GM03348 (cell line): ENCODE measurements at regions not wholly inside any gene's neighbourhood (a gene's known extent, or its start where the extent isn't known, plus 50 kb on each side); places are given as distances from the start of the nearest gene placed in this dataset.

Experiments used
- DNase-seq: peaks from one replicate; pipeline ENCODE4 v3.0.0; 2012; ENCODE audit warnings: low spot score

GRCh38 chr6:14715076-14715475 is 530.8 kb upstream of the JARID2 start:
- DNase-seq, result no peak

GRCh38 chr6:14716499-14717146 is 529.2 kb upstream of the JARID2 start:
- DNase-seq, result no peak

GRCh38 chr6:14717307-14717706 is 528.6 kb upstream of the JARID2 start:
- DNase-seq, result no peak

- DNase-seq, result no peak
Measured at GRCh38 chr6:14718861-14719260, 527.0 kb upstream of the JARID2 start.

- DNase-seq, result no peak
Measured at GRCh38 chr6:14719270-14719669, 526.6 kb upstream of the JARID2 start.

GRCh38 chr6:14720411-14721102 is 525.3 kb upstream of the JARID2 start:
- DNase-seq, result no peak

- no peak for DNase-seq
Measured at GRCh38 chr6:14721103-14721758, 524.6 kb upstream of the JARID2 start.

GRCh38 chr6:14722001-14722562 is 523.8 kb upstream of the JARID2 start:
- no peak for DNase-seq

GRCh38 chr6:14722704-14723103 is 523.2 kb upstream of the JARID2 start:
- no peak for DNase-seq

GRCh38 chr6:14723535-14724086 is 522.3 kb upstream of the JARID2 start:
- no peak for DNase-seq

GRCh38 chr6:14724549-14724948 is 521.3 kb upstream of the JARID2 start:
- DNase-seq, result no peak

- DNase-seq, result no peak
Measured at GRCh38 chr6:14726816-14727493, 518.9 kb upstream of the JARID2 start.

GRCh38 chr6:14727494-14728395 is 518.1 kb upstream of the JARID2 start:
- DNase-seq, result no peak

GRCh38 chr6:14728396-14729024 is 517.4 kb upstream of the JARID2 start:
- DNase-seq, result peak; percentile 54

GRCh38 chr6:14729129-14729871 is 516.6 kb upstream of the JARID2 start:
- no peak for DNase-seq

- DNase-seq, result no peak
Measured at GRCh38 chr6:14730654-14731053, 515.2 kb upstream of the JARID2 start.

- DNase-seq, result no peak
Measured at GRCh38 chr6:14731611-14732010, 514.3 kb upstream of the JARID2 start.

- DNase-seq, result no peak
Measured at GRCh38 chr6:14732226-14732843, 513.5 kb upstream of the JARID2 start.
